ENCODE measurements at regions not wholly inside any gene's neighbourhood (a gene's known extent, or its start where the extent isn't known, plus 50 kb on each side); places are given as distances from the start of the nearest gene placed in this dataset.

DNA sequence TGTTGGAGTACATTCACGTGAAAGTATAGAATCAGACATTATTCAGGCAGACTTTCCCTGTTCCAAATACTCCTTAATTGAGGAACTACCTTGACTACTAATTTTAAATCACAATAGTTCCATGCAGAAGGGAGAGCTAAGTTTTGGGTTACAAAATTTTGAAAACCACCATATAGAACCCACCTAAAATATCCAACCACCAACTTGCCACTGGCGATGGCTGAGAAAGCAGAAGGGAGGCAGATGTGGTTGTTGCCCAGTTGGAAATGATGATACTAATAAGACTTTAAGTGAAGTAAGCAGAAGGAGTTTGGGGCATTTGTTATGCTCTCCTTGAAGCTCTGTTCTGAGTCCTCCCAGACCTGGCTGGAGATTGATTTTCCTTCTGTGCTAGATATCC, 190.7 kb downstream of the HLX start:
- DNase-seq (ENCODE audit: low read depth in 3 of 3), result no peak

DNA sequence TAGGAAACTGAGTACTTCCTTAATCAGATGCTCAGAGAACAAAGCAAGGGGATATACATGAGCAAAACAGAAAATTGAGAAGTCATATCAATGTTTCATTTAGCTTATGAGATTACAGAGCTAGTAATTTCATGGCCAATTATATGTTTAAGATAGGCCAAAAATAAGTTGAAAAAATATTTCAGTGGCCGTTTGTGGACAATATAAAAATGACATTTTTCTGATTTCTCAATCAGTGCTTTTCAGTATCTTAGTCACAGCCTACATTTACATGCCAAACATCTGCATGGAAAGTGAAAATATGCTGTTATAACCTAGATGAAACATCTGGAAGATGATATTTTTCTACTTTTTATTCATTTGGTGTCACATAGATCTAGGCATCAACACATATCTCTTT, 192.5 kb downstream of the HLX start:
- DNase-seq (ENCODE audit: low read depth in 3 of 3), result no peak

DNA sequence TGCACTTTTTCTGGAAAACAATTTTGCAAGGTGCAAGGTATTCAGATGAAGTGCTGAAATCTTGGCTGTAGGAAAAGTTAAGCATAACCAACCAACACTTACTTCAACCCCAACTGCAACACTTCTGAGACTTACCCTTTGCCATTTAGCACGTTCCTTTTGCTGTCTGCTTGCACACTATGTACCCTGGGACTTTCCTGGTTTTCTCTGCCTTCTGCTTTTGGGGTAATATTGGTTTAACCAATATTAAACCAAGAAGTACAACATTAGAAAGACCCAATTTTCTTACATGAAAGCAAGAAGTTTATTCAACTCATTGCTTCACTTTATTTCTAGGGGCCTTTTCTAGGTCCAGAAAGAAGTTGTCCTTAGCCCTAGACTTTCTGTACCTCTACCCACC, 193.0 kb downstream of the HLX start:
- no peak for DNase-seq (ENCODE audit: low read depth in 3 of 3)

DNA sequence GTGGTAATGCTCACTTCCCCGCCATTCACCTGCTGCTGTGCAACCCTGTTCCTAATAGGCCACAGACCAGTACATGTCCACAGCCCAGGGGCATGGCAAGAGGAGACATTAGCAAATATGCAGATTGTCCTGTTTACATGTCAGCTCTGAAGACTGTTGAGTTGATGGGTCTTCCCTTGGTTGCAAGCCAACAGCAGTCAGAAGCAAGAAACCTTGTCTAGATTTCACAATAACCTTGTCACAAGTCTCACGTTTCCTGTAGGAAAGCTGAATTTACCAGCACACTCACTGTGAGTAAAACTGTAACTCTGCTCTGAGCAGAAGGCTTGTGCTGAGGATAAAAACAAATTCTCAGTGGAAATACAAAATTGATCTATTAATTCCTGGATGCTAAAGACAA, 195.1 kb downstream of the HLX start:
- no peak for DNase-seq (ENCODE audit: low read depth in 3 of 3)

DNA sequence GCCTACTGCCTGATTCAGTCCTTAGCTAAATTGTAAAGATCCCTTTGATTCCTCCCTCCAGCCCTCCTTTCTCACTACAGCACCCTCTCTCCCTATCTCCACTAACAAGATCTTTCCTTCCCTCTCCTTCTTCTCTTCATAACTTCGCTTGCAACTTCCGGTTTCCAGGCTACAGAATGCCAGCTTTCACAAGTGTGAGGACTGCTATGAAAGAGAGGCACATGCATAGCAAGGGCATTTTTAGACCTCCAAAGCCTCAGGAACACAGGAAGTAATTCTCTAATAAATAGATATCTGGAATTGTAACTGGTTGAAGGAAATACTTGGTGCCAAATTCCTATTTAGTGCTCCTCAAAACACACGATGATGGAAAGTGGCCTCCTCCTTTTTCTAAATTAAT, 196.7 kb downstream of the HLX start:
- DNase-seq (ENCODE audit: low read depth in 3 of 3), result no peak

DNA sequence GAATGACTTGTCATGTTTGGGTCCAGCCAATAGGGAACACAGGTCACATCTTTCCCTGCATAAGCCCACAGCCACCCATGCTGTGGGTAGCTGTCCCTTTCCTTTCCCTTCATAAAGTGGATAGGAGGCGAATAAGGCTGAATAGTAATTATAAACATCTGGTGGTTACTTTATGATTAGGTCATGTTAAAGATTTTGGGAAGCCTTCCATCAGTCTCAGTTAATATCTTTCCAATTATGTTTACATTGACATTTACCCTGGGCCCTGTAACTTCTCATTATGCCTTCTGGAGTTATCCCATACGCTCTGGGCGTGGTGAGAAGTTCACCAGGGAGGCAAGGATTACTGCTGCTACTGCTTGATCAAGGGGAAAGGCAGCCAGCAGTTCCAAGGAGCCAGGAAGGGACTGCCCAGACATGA, 197.2 kb downstream of the HLX start:
- DNase-seq (ENCODE audit: low read depth in 3 of 3), result no peak

DNA sequence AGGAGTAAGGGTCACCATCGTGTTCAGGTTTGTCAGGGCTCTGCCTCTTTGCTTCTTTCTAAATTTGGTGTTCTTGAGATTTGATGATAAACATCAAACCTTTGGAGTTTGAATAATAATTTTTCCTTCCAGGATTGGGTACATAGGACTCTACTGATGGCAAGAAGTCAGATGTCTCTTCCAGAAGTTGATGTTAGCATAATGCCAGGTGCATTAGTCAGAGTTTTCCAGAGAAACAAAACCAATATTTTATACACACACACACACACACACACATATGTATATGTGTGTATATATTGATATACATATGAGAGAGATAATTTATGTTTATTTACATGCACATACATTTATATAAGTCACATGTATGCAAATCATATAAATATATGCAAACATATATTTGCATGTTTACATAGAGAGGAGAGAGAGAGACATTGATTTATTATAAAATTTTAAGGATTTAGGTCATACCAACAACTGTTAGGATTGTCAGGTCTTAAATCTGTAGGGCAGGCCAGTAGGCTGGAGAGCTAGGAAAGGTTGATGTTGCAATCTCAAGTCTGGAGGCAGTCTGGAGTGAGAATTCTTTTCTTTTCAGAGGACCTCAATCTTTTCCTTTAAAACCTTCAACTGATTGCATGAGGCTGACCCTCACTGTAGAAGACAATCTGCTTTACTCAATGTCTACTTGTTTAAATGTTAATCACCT, 199.2 kb downstream of the HLX start:
- DNase-seq (ENCODE audit: low read depth in 3 of 3), result no peak

DNA sequence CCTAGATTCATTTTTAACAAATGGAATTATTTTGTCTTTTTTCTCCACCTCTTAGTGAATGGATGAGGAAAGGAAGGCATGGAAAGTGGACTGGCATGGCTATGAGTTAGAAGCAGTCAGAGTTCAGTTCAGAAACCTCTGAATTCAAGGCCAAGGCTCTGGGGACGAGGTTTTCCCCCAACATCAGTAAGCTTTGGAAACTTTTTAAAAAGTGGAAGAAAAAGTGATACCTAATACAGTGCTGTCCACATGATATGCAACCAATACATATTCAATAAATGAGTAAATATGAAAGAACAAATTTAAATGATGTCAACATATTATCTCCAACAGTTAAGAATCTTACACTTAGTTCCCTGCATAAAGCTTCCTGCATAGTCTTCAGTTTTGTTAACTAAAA, 204.7 kb downstream of the HLX start:
- no peak for DNase-seq (ENCODE audit: low read depth in 3 of 3)

DNA sequence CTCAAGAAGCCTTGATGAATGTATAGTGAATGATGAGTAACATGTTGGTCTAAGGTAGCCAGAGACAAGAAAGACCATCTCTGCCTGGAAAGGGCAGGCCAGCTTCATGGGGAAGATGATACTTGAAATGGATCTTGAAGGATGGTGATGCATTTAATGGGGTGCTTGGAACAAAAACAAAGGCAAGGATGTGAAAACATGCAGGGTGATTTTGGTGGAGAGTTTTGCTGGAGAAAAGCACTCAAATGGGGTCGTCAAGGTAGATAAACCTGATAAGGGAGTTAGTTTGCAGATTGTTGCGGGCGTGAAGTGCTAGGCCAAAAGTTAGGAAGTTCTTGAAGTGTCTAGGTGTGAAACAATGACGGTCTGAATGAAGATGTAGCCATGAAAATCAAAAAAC, 205.4 kb downstream of the HLX start:
- DNase-seq (ENCODE audit: low read depth in 3 of 3), result no peak

DNA sequence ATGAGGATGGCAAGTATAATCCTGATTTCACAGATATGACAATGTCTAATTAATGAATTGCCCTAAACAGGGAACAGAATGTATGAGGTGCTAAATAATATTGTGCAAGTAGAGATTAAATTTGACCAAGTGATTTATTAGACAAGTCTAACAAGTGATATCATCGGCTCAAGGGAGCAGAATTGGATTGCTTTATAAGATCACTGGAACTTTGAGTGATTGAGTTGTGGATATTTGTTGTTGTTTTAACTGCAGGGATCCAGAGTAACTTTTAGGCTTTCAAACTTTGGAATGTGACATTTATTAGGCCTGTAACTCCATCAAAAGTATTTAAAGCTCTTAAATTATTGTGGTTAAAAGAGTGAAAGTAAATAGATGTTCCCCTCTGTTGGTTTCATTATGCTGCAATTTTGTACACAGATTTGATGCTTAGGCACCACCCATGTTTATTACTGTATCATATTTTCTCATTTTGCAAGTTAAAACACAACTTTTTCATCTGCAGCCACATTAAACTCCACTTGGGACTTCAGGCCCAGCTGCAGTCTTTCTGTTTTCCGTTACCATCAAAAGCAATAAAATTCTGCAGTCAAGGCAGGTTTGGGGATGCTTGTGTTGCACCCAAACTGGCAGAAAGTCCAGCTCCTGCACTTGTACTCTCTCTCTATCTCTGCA, 206.6 kb downstream of the HLX start:
- DNase-seq (ENCODE audit: low read depth in 3 of 3), result no peak

DNA sequence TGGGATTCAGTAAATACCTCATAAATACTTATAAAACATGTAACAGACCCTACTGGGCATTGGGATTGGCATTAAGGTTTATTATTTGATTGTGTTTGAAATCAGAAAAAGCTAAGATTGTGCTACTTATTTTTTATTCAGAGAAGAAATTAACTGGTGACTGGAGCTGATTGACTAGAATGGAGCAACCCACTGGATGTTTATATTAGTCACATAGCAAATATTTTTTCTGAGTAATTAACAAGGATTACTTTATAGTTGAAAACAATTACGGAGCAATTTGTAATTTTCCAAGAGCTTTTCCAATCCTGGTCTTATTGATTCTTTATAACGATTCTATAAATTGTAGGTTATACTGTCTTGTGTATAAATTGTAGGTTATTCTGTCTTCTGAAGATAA, 208.7 kb downstream of the HLX start:
- DNase-seq (ENCODE audit: low read depth in 3 of 3), result no peak

DNA sequence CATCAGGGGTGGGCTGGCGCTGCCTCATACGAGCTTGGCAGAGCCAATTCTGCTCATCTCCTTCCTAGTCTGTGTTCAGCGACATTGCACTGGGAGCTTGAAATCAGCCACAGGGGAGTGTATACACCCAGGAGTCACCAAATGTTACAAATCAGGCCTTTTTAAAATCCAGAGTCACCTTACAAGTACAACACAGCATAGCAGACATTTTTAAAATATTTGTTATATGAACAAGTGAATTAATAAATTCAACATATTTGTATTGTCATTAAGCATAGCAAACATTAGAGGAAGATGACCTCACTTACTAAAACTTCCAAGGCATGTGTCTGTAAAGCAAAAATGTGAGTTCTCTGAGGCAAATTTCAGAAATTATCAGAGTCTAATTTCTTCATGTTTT, 210.0 kb downstream of the HLX start:
- DNase-seq (ENCODE audit: low read depth in 3 of 3), result no peak

DNA sequence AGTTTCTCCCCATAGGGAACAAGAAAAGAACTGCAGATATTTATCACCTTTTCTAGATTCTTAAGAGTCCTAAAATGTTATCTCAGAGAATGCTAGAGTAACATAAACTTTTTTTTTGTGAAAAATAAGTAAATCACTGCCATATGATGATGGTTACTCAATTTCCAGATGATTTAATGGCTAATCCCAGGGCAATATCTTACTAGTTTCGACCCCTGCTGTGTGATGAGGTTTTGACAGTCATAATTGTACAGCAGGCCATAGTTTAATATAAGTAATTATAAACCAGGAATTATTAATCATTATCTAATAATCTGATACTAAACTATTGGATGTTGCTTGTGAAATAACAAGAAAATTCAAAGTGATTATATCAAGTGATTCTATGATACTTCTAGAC, 210.6 kb downstream of the HLX start:
- DNase-seq (ENCODE audit: low read depth in 3 of 3), result no peak

DNA sequence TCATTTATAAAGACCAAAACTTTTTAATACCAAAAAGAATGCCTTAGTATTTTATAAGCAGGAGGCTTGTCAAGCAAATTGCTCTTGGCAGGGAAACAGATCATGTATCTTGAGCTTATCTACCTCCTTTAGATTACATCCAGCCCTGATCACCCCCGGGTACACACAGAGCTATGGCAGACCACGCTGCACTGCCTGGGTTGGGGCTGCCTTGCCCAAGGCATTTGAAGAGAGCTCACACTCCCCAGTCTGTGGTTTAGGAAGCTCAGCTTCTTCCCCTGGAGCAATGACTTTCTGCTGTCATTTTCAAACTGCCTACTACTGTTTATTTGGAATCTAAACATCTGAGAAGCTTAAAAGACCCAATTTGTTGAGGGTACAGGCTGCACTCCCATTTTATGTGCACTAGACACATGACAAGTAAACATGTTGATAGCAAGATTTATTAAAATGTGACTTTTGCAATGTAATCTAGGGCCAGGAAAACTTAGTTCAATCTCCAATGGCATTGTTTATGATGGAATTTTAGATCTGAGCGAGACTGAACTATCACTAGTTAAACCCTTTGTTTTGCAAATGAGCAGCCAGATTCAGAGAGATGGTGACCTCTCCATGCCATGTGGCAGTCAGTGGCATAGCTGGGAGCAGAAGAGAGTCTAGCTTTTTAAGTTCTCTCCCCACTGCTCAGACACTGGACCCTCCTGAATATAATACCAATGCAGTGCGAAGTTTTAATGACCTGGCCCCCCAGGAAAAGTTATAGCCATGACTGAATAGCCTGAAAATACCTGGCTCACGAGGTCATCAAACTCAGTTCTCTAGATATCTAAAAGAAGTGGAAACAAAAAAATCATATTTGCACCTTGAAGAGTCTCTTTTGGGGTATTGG, 214.9 kb downstream of the HLX start:
- no peak for DNase-seq (ENCODE audit: low read depth in 3 of 3)

DNA sequence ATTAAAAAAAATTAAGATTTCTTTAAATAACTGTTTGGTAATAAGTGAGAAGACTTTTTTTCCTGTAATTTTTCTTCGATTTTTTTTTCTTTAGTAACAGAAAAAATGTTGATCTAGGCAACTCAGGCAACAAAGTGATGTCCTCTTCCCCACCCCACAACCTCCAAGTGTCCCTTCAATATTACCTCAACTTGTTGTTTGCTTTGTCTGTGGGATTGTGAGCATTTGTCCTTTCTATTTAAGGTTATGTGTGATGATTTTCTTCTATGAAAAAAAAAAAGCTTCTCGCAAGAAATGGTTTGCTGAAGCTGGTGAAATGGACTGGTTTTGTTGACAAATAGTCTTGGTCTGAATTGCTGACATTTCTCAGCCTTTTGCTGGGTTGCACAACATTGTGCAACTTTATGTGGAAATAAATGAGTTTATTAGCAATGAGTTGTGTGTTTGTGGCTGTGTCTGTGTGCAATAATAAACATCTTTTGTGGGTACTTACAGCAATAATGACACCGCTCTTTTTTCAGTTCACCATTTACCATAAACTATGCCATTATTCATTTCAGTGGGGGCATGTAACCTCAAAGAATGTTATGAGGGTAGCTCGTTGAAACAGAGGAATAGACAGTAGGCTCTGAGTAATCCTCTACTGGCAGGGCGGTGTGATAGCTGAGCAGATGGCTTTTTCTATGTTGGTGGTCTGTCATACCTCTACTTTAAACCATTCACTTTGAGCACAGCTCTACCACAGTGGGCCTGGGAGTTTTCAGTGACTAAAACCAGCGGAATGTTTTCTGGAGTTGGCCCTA, 218.4 kb downstream of the HLX start:
- no peak for DNase-seq (ENCODE audit: low read depth in 3 of 3)

DNA sequence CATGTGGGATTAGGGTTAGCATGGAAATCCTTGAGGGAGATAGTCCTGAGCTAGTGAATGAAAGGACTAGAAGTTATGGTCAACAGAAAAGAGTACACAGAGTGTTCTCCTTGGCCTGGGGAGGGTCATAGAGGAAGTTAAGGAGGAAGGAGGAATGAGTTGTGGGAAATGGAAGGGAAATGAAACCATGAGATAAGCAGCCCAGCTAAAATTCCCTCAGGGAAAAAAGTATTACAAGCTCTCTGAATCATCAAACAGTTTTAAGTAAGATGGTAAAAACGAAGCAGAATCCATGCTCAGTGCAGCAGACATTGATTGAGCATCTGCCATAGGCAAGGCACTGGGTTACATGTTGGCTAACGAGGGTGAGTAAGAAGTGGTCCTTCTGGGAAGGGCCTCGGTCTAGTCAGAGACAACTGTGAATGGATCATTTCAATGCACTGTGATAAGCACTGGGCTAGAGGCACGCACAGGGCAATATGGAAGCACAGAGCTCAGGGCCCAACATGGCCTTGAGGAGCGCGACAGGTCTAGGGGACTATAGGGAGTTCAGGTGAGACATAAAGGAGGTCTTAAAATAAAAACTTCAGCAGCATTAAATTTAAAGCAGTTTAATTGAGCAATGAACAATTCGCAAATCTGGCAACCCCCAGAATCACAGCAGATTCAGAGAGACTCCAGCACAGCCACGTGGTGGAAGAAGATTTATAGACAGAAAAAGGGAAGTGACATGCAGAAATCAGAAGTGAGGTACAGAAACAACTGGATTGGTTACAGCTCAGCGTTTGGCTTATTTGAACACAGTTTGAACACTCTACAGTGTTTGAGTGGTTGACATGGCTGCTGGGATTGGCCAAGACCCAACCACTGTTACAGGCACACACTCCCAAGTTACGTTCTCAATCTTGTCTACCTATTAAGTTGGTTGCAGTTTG, 219.5 kb downstream of the HLX start:
- DNase-seq (ENCODE audit: low read depth in 3 of 3), result no peak

DNA sequence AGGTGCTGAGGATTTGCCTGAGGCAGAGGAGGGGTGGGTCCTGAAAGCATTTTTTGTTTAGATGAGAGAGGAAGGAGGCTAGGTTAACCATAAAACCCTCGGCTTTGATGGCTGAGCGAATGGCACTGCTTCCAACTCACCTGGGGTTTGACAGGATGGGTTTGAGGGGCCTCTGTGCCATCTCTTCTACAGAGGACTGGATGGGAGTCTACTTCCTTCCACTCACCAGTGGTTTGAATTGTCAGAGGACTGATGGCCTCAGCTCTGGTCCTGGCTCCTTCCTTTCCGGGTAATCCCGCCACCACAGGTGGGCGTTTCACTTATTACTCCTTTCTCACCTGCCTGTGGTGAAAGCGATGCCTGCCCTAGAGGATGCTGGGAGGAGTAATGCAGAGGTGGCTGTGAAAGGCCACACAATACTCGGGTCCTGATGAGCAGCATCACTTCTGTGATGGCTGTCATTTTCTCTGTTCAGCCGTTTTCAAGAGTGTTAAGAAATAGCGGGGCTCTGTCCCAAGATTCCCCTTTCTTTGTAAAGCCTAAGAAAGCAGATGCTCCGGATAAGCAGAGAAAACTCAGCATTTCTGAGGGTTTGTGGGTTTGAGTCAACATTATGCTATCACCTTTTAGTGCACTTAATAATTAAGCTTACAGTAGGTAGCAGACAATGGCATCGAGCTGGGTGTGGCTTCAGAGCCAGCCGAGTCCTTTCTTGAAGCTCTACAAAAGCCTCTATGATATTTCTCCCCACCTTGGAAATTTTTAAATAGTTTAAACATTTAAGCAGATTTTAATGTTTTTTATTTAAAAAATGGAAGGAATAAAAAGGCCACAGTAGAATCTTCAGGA, 220.7 kb downstream of the HLX start:
- no peak for DNase-seq (ENCODE audit: low read depth in 3 of 3)

DNA sequence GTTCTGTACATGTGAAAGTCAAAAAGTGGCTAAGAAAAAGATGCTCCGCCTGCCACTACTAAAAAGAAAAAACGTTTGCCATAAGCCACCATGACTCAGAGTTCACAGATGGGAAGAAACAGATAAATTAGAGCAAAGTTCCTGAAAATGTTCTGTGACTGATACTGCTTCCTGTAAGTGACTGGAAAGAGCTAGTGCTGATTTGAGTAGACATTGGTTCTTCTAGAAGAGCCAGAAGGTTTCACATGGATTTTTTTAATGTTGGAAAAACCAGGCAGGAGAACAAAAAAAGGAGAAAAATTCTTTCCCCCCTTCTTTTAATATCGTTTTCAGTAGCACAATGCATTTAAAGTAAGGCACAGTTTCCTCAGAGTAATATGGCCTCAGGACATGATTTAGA, 221.4 kb downstream of the HLX start:
- no peak for DNase-seq (ENCODE audit: low read depth in 3 of 3)

DNA sequence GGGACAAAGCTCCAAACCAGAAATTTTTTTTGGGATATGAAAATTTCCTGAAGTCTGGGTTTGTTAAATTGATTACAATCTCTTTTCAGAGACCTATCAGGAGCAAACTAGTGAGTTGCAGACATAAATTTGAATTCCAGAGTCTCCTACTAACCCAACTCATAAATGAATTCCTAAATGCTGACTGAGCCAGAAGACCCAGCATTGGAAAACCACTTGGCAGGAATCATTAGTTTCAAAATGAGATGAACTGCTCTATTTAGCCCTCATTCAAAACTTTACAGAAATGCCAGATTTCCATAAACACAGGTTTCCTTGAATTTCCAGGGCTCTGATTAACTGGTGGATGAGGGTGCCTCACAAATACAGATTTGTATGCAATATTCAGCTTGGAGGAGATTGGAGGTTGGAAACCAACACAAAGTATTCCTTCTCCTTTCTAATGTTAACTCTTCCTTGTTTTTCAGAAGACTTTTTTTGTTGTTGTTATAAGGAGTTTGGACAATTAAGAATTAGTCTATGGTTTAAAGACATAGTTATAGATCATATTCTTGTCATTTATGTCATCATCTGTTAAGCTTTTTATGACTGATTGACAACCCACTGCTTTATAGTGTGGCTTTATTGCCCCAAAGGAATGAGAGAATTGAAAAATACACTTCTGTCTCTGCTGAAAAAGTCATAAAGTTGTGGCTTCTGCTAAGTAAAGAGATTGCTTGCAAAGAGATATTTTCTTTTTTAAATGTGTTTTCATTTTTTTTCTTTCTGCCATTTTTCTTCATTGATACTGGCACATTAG, 222.8 kb downstream of the HLX start:
- DNase-seq (ENCODE audit: low read depth in 3 of 3), result no peak
